Muscle of arm (tissue), 1 donor: ENCODE measurements at regions not wholly inside any gene's neighbourhood (a gene's known extent, or its start where the extent isn't known, plus 50 kb on each side); places are given as distances from the start of the nearest gene placed in this dataset.
"Not testable (repeated sequence)": the region's sequence is repeated elsewhere in the genome, so short reads cannot be mapped to it uniquely, and the experiment has no call there.

ENCODE experiments used
- DNase-seq: peaks from one replicate; pipeline ENCODE4 v3.0.0-alpha.2; 2013

GRCh38 chr13:109940637-109941036 lies 154.3 kb upstream of the IRS2 start:
- no peak for DNase-seq

- DNase-seq: no peak
Measured at GRCh38 chr13:109939838-109940237, 153.5 kb upstream of the IRS2 start.

- DNase-seq: peak; percentile 24
Measured at GRCh38 chr13:109939180-109939579, 152.8 kb upstream of the IRS2 start.

- peak; percentile 85 for DNase-seq
Measured at GRCh38 chr13:109938255-109938936, 152.0 kb upstream of the IRS2 start.

- not testable (repeated sequence) for DNase-seq
Measured at GRCh38 chr13:109934520-109934919, 148.1 kb upstream of the IRS2 start.

- DNase-seq: no peak
Measured at GRCh38 chr13:109933476-109933875, 147.1 kb upstream of the IRS2 start.

- no peak for DNase-seq
Measured at GRCh38 chr13:109924376-109924775, 138.0 kb upstream of the IRS2 start.

GRCh38 chr13:109922518-109922917 lies 136.1 kb upstream of the IRS2 start:
- DNase-seq: no peak

- DNase-seq: no peak
Measured at GRCh38 chr13:109919715-109920375, 133.5 kb upstream of the IRS2 start.

GRCh38 chr13:109918179-109918711 lies 131.9 kb upstream of the IRS2 start:
- DNase-seq: no peak

GRCh38 chr13:109917422-109917821 lies 131.0 kb upstream of the IRS2 start:
- no peak for DNase-seq

- no peak for DNase-seq
Measured at GRCh38 chr13:109913936-109914510, 127.6 kb upstream of the IRS2 start.

- no peak for DNase-seq
Measured at GRCh38 chr13:109913186-109913585, 126.8 kb upstream of the IRS2 start.

GRCh38 chr13:109910194-109910593 lies 123.8 kb upstream of the IRS2 start:
- DNase-seq: no peak

- no peak for DNase-seq
Measured at GRCh38 chr13:109906976-109907375, 120.6 kb upstream of the IRS2 start.

- DNase-seq: no peak
Measured at GRCh38 chr13:109904218-109904617, 117.8 kb upstream of the IRS2 start.

GRCh38 chr13:109900741-109901140 lies 114.4 kb upstream of the IRS2 start:
- DNase-seq: no peak

- no peak for DNase-seq
Measured at GRCh38 chr13:109900320-109900719, 113.9 kb upstream of the IRS2 start.

GRCh38 chr13:109899748-109900147 lies 113.4 kb upstream of the IRS2 start:
- DNase-seq: no peak

- peak; percentile 48 for DNase-seq
Measured at GRCh38 chr13:109899316-109899715, 112.9 kb upstream of the IRS2 start.

GRCh38 chr13:109897988-109898624 lies 111.7 kb upstream of the IRS2 start:
- no peak for DNase-seq

GRCh38 chr13:109892101-109892500 lies 105.7 kb upstream of the IRS2 start:
- no peak for DNase-seq

- no peak for DNase-seq
Measured at GRCh38 chr13:109885235-109885634, 98.9 kb upstream of the IRS2 start.
